Activated effector memory CD4-positive, alpha-beta T cell treated with anti-CD3 and anti-CD28 coated beads, Interleukin-2, amount 50 U/mL, for 16 hours (primary cell): ENCODE measurements at regions not wholly inside any gene's neighbourhood (a gene's known extent, or its start where the extent isn't known, plus 50 kb on each side); places are given as distances from the start of the nearest gene placed in this dataset.
"Not testable (repeated sequence)": the region's sequence is repeated elsewhere in the genome, so short reads cannot be mapped to it uniquely, and the experiment has no call there.

Experiments
- DNase-seq: peaks from one replicate; pipeline ENCODE4 v3.0.0-alpha.2; 2020

GRCh38 chr2:129467012-129467779, 512.3 kb upstream of the RAB6C start:
- no peak for DNase-seq

DNA sequence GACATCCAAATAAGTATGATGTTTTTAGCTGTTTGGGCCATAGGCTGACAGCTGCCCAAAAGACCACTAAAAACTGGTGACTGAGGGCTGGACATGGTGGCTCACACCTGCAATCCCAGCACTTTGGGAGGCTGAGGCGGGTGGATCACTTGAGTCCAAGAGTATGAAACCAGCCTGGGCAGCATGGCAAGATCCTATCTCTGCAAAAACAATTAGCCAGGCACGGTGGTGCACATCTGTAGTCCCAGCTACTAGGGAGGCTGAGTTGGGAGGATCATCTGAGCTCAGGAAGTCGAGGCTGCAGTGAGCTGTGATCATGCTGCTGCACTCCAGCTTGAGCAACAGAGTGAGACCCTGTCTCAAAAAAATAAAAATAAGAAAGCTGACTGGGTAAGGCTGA, 511.5 kb upstream of the RAB6C start:
- DNase-seq = no peak

- DNase-seq = no peak
These were observed 510.6 kb upstream of the RAB6C start for GRCh38 chr2:129468879-129469278.

- no peak for DNase-seq
These were observed 510.1 kb upstream of the RAB6C start for GRCh38 chr2:129469389-129469788.

DNA sequence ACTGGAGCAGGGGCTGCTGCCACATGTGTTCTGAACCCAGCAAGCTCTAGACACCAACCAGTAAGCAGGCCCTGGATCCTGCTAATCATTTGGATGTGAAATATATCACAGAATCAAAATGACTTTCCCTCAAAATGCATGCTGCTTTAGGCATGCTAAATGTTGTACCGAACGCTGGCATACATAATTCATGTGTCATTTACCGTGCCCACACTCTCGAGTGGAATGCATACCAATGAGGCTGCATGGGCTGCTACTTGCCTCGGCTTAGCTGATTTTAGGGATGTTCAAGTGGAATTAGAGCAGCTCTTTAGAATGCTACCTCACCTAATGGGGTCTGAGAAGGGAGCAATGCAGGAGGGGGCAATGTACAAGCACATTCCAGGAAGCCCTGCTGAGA, 509.6 kb upstream of the RAB6C start:
- no peak for DNase-seq

DNA sequence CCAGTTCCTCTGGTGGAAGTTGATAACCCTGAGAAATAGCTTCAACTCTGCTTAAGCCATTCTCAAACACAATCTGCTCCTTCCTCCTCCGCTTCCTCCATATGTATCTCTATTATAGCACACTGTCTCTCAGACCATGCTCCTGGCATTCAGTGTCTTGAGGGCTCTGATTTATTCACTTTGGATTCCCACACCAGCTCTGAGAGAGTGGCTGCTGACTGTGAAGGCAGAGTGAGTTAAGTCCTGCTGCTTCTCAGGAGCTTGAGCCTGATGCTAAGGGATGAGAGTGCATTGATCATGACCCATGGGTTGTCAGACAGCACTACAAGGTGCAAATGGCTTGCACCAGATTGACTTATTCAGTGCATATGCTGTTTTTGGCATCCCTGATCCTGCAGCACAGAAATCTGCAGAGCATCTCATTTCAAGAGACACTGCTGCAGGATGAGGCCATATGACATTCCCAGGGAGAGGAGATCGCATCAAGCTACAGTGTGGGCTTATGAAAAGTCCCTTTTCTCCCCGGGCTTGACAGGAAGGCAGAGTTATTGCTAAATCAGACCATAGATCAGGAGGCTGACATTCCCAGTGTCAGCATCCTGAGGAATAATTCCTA, 500.5 kb upstream of the RAB6C start:
- no peak for DNase-seq

GRCh38 chr2:129479892-129480291, 499.6 kb upstream of the RAB6C start:
- no peak for DNase-seq

- DNase-seq = no peak
These were observed 498.7 kb upstream of the RAB6C start for GRCh38 chr2:129480790-129481189.

DNA sequence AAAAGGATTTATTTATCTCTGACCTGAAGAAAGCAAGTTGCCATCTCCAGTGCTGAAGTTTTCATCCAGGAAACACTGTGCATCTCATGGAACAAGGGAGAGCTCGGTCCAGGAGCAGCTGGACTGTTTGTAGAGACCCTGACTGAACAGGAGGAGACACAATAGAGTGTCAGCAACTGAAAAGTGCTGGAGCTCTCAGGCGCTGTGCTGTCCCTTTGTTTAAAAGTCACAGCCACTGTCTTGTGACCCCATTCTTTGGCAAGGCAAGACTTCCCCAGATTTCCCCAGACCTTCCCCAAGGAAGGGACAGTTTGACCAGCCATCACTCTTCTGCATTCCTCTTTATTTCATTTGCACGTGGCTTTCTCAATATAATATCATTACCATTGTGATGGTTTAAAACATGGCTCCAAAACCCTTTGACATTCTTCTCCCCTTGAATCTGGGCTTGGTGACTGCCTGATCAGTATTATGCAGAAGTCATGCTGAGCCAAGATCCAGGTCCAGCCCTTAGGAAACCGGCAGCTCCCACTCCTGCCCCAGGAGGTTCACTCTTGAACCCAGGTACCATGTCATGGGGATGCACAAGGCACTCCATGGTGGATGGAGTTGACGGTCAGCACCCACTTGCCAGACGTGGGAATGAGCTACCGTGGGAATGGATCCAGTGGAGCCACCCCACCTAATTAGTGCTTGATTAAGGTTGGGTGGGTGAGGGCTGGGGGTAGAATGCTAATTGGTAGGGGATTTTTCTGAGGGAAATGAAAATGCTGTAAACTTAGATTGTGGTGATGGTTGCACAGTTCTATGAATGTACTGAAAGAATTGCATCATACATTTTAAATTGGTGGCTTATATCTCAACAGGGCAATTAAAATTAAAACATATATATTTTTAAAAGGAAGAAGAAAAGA, 497.9 kb upstream of the RAB6C start:
- no peak for DNase-seq

DNA sequence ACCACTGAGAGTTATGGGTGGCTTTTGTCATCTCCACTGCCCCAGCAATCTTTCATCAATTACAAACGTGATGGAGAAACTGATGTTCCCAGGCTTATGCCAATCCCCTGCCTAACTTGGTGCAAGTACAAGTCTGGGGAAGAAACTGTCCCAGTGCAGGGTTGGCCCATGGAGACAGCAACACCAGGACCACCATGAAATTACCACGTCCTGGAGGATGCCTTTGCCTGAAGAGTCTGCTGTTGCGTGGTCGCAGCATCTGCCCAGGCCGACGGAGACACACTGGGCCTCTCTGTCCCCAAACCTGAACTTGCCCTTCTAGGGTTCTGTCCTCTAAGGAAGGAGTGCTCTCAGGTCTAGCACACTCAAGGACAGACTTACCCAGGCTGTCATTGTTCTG, 496.8 kb upstream of the RAB6C start:
- DNase-seq = no peak

GRCh38 chr2:129483366-129483765, 496.1 kb upstream of the RAB6C start:
- no peak for DNase-seq

DNA sequence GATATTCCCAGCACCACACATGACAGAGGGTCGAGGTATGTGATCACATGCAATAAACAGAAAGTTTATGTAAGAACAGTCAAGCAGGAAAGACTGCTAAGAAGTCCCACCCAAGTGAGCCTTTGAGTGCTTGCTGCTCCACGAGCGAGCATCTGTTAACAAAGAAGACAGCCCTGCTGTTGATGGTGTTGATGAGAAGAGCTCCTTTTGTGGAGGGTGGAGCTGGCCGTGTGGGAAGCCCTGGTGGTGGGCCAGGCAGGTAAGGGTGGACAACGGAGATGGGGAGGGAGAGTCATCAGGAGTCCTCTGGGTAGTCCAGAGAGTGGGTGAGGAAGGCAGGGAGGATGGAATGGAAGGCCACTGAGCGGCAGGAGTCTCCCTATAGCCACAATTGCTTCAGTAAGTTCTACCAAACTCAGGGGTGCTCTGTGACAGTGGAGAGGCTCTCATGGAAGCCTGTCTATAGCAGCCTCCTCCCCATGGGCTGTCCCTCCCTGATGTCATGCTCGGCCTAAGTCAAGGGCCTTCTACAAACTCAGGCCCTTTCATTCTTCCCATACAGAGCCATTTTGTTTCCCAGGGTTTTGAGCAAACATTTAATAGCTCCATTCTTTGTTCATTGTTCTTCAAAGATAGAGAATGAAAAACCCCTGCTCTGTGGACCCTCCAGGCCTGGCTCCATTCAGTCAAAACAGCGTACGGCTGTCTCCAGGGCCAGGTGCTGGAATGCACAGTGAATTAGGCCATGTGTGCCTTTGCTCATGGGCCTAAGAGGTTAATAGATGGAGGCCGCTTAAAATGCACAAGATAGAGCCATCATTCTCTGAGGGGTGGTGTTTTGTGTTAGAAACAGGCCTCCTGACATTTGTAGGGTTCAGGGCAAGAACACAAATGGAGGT, 494.2 kb upstream of the RAB6C start:
- no peak for DNase-seq

DNA sequence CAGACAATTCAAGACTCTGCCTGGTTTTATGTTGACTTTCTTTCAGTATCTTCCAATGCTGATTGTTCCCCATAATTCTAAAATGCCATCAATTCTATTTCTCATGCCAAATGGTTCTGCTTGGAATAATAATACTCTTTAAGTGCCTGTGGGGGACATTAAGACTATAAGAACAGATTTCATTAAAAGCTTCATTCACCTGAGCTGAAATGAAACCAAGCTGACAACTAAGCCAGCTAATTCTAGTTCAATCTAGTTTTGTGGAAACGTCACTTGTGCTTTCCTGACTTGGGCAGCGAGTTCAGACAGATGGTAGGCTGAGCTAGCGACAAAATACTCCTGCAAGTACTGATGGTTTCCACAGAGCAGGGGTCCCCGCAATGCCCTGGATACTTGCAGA, 491.1 kb upstream of the RAB6C start:
- no peak for DNase-seq

DNA sequence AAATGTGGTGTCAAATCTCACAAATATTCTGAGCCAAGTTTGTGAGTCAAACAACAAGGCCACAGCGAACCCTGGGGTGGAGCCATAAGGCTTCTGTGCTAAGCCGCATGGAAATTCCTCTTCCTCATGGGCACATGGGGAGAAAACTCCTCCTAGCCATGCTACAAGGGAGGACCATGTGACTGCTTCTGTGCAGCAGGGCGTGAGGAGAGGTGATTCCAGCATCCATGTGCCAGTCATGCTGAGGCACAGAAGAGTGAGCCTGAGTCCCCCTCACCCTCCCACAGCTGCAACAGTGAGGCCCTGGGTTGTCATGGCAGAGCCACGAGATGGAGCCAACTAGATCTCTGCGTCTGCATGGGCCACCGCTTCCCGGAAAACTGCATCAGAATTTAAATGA, 488.8 kb upstream of the RAB6C start:
- no peak for DNase-seq

DNA sequence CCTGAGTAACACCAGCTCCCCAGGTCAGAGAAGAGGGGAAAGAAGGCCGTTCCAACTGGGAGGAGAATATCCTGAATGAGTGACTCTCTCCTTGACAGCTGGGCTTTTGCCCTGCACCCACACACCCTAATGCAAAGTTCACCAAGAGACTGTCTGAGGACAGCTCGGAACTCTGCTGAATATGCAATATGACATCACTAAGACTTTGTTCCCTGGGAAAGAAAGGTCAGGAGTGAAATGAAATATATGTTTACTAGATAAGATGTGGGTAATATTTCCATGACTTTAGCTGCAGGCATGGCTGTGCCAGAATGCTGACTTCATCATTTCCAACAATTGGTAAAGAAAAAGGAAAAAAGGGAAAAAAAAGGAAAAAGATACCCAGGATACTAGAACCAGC, 488.2 kb upstream of the RAB6C start:
- no peak for DNase-seq

DNA sequence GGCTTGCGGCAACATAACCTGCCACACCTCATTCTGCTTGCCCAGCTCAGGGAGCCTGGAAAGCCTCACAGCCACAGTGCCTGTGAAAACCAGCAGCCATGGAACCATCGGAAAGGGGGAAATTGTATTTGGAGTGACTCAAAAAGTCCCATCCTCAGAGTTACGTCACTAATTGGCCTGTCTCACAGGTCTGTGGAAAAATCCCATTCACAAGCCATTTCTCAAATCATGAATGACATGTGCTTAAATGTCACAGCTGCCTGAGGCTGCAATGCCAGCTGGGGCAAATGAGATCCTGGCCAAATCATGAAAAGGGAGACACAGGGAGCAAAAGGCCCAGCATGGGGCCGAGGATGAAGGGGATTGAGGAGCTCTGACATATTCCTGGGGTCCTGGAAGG, 486.9 kb upstream of the RAB6C start:
- DNase-seq = no peak

DNA sequence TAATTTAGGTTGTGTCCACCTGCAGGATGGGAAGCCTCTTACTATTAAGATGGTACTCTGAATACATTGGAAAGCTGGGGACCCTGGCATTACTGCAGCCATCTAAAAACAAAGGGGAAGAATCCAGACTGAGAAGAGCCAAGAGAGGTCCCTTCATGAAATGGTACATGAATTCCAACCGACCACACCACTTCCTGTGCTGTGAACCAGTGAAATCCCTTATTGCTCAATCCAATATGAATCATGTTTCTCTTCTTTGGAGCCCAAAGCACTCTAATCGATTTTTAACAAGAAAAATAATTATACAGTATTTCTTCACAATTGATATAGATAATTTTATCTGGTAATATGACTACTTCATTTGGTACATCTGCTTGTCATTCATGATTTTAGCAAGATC, 479.7 kb upstream of the RAB6C start:
- DNase-seq = no peak

DNA sequence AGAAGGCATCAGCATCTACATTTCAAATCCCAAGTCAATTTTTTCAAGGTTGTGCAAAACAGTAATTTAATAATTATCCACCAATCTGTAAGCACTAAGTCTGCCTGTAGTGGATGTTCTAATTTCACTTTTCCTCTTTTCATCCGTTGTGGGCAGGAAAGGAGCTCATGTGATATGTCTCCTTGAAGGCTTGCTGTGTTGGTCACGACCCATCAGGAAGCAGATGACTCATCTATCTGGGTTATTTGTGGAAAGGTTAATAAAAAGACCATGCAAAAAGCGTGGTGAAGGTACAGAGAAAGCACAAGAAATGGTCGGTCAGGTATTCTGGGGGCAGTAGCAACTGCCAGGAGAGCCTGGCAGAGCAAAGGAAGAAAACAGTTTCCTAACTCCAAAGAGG, 476.7 kb upstream of the RAB6C start:
- no peak for DNase-seq

DNA sequence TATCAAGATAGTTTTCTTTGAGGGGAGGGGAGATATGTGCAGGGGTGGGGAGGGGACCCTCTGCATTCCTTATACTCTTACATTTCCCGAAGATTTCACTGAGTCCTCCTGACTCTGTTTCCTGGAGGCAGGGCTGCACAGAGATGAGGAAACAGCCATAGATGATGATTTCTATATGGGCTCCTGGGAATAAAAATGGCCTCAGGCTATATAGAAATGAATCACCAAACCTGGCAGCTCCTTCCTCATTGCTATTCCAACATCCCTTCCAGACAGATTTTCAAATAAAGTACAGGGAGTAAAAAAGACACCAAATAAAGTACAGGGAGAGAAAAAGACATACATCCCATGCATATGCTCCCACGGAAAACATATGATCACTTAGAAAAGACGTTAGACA, 474.8 kb upstream of the RAB6C start:
- DNase-seq = no peak

- no peak for DNase-seq
These were observed 460.5 kb upstream of the RAB6C start for GRCh38 chr2:129518937-129519336.

DNA sequence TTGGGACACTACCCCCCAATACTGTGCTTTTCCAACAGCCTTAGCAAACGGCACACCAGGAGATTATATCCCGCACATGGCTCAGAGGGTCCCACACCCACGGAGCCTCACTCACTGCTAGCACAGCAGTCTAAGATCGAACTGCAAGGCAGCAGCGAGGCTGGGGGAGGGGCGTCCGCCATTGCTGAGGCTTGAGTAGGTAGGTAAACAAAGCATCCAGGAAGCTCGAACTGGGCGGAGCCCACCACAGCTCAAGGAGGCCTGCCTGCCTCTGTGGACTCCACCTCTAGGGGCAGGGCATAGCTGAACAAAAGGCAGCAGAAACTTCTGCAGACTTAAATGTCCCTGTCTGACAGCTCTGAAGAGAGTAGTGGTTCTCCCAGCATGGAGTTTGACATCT, 447.3 kb upstream of the RAB6C start:
- not testable (repeated sequence) for DNase-seq

DNA sequence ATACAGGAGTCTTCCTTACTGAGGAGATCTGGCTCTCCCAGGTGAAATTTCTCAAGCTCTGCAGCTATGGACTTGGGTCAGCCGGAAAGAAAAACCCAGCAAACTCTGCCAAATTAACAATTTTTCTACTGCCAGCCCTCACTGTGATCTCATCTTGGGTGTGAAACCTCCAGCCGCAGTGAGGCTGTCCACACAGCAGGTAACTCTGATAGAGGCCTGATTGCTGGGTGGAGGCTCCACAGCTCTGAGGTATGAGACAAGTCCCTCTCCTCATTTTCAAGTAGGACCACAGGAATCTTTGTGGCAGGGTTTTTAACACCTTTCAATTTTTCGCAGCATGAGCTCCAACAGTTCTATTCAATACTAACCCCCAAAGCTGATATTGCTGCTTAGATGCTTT, 430.6 kb upstream of the RAB6C start:
- no peak for DNase-seq

- no peak for DNase-seq
These were observed 428.9 kb upstream of the RAB6C start for GRCh38 chr2:129550536-129550935.
